NCI-H146 treated with DMSO at 0.1 percent for 48 hours (cell line): ENCODE measurements at regions not wholly inside any gene's neighbourhood (a gene's known extent, or its start where the extent isn't known, plus 50 kb on each side); places are given as distances from the start of the nearest gene placed in this dataset.
"Not testable (repeated sequence)": the region's sequence is repeated elsewhere in the genome, so short reads cannot be mapped to it uniquely, and the experiment has no call there.

Experiments
- DNase-seq: peaks from one replicate; lab custom pipeline; 2025; ENCODE audit not compliant: unreplicated experiment; lab: John Stamatoyannopoulos, UW

DNA sequence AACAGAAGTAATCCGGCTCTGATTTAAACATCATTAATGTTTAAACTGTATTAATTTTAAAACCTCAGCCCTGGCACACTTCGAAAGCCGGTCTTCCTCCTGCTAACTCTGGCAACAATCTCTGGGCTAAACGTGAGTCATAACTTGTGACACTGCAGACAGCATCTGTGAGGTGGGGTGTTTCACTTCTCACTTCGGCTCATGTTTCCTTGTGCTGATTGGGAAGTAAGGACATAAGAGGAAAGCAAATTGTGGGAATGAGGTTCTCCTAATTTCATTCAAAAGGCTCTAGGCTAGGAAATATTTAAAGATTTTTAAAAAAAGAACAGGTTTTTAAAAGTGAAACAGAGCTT lies 139.9 kb upstream of the USP9X start:
- no peak for DNase-seq

DNA sequence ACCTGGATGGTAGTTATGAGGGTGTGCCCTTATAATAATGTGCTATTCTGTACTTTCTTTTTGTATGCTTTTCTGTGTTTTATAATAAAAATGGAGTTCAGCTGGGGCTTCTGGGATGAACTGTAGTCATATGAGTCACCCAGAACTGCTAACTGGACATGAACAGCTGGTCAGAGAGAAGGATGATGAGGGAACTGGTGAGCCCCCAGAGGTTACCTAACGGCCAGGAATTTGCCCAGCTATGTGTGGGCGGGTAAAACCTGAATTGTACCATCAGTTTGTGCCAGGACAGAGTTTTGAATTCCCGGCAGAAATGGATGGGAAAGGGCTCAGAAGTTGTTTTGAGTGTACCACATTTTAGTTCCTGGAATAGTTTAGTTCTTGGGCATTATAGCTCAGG lies 138.0 kb upstream of the USP9X start:
- DNase-seq: no peak

DNA sequence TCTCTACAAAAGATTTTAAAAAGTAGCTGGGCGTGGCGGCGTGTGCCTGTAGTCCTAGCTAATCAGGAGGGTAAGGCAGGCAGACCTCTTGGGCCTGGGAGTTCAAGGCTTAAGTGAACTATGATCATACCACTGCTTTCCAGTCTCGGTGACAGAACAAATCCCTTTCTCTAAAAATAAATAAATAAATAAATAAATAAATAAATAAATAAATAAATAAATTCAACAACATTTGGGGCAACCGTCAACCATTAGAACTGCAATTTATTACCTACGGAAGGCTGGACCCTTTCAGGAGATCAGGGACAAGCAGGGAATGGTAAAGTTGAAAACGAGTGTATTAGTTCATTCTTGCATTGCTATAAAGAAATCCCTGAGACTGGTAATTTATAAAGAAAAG lies 136.2 kb upstream of the USP9X start:
- DNase-seq: no peak

DNA sequence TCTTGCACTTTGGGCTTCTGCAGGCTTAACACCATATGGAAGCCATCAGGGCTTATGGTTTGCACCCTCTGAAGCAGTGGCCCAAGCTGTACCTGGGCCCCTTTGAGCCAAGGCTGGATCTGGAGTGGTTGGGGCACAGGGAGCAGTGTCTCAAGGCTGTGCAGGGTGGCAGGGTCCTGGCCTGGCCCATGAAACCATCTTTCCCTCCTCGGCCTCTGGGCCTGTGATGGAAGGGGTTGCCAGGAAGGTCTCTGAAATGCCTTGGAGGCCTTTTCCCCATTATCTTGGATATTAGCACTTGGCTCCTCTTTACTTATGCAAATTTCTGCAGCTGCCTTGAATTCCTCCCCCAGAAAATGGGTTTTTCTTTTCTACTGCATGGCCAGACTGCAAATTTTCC lies 134.7 kb upstream of the USP9X start:
- no peak for DNase-seq

DNA sequence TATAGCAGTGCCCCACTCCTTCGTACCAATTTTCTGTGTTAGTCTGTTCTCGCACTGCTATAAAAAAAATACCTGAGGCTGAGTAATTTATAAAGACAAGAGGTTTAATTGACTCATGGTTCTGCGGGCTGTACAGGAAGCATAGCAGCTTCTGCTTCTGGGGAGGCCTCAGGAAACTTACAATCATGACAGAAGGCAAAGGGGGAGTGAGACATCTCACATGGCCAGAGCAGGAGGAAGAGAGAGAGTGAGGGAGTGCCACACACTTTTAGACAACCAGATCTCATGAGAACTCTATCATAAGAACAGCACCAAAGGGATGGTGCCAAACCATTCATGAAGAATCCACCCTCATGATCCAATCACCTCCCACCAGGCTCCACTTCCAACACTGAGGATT lies 133.8 kb upstream of the USP9X start:
- not testable (repeated sequence) for DNase-seq

DNA sequence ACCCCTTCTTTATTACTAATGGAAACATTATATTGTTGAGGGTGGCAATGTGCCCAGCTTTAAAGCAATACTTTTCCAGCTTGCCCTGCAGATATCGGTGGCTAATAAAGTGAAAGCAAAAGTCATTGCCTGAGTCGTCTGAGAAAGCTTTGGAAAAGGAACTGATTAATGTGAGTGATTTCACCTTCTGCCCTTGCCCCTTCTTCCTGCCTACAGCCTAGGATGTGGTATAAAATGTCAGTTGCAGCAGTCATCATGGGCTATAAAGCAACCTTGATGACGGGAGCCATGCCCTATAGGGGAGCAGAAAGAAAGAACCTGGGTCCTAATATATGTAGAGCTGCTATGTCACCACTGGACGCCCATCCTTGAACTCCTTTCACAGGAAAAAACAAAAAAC lies 132.4 kb upstream of the USP9X start:
- no peak for DNase-seq

DNA sequence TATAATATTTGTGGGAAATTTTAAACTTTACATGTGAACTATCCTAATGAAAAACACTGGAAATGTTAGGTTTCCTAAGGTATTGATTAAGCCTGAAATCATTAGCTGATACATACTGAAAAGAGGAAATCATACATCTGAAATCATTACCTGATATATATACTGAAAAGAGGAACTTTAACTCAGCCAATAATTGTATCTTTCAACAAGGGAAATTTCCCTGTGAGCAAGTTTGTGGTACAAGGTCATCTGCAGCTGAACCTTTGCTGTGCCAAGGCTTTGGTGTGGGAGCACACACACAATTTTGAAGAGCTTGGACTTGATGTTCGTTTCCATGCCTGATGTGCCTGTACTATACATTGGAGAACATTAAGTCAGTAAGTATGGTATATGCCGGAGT lies 131.9 kb upstream of the USP9X start:
- no peak for DNase-seq

DNA sequence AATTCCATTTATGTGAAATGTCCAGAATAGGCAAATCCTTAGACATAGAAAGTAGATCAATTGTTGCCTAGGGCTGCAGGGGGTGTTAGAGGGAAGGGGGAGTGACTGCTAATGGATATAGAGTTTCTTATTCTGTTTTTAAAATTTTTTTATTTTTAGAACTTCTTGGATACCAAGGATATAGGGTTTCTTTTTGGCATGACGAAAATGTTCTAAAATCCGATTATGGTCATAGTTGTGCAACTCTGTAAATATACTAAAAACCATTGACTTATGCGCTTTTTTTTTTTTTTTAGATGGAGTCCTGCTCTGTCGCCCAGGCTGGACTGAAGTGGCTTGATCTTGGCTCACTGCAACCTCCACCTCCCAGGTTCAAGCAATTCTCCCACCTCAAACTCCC lies 125.2 kb upstream of the USP9X start:
- no peak for DNase-seq

DNA sequence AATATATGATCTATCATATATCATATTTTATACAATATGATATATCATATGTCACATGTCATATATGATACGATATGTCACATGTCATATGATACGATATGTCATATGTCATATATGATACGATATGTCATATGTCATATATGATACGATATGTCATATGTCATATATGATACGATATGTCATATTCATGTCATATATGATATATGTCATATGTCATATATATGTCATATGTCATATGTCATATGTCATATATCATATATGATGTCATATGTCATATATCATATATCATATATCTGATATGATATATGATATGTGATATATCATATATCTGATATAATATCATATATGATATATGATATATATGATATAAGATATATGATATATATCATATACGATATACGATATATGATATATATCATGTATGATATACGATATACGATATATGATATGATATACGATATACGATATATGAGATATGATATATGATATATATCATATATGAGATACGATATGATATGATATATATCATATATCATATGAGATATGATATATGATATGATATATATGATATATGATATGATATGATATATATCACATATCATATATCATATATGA lies 122.3 kb upstream of the USP9X start:
- DNase-seq: no peak

DNA sequence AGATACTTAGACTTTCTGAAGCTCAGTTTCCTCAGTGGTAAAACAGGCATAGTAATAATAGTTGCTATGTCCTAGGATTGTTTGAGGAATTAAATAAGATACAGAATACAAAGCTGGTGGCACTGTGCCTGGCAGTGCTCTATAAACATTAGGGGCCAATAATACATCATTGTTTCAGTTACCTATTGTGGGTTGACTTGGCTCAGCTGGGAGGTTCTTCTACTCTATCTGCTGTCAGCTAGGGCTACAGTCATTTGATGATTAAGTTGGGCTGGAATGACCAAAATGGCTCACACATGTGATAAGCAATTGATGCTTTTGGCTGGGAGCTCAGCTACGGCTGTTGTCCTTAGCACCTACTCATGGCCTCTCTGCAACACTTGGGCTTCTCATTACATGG lies 121.2 kb upstream of the USP9X start:
- no peak for DNase-seq

DNA sequence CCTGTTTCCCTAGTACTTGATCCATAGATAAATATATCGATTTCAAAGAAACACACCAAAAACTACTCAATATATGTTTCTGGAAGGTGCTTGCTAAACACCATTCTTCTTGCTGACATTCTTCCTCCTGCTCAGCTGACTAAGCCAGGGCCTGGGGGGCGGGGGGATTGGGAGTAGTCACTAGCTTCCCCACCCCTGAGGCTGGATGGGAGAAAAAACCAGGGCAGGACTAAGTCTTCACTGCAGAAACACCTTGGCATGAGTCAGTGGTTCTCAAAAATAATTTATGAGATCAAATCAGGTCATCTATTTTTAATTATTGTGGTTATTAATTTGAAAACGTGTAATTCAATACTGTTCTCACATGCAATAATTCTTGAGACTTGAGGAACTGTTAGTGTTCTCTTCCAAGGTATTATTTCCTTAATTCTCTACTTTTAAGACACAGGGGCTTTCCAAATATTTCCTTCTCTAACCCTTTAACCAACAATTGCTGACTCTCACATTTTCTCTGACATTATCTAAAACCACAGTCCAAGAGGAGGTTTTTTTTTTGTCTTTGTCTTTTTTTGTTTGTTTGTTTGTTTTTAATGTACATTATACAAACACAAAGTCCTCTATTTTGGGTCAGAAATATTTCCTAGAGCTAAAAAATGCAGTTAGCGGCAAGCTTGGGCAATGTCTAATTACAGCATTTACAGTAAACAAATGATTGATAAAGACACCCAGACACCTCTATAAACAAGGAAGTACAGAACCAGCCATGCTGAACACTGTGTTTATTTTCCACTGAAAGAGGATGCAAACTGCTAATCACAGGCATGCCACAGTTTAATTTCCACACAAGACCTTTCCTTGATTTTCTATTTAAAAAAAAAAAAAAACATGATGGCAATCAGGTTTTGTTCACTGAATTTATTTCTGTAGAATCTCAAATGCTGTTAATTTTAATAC lies 120.3 kb upstream of the USP9X start:
- no peak for DNase-seq

DNA sequence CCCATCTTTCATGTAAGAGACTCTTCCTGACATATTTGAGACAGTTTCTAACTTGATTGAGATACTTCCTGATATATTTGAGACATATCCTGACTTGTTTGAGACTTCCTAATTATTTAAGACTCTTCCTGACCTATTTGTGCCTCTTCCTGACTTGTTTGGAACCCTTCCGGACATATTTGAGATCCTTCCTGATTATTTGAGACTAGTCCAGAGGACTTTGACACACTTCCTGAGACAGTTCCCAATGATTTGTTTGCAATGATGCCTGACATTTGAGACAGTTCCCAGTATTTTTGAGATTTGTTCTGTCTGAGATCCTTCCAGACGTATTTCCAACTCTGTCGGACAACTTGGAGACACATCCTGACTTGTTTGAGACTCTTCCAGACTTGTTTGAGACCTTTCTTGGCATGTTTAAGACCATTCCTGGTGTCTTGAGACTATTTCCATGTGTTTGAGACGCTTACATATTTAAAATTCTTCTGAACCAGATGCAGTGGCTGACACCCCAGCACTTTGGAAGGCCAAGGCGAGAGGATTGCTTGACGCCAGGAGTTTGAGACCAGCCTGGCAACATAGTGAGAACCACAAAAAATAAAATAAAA lies 118.9 kb upstream of the USP9X start:
- no peak for DNase-seq

DNA sequence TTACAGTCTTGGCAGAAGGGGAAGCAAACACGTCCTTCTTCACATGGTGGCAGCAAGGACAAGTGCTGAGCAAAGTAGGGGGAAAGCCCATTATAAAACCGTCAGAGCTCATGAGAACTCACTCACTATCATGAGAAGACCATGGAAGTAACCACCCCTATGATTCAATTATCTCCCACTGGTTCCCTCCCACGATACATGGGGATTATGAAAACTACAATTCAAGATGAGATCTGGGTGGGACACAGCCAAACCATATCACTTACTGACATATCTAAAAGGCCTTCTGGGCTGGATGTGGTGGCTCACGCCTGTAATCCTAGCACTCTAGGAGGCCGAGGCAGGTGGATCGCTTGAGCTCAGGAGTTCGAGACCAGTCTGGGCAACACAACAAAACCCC lies 117.1 kb upstream of the USP9X start:
- no peak for DNase-seq

DNA sequence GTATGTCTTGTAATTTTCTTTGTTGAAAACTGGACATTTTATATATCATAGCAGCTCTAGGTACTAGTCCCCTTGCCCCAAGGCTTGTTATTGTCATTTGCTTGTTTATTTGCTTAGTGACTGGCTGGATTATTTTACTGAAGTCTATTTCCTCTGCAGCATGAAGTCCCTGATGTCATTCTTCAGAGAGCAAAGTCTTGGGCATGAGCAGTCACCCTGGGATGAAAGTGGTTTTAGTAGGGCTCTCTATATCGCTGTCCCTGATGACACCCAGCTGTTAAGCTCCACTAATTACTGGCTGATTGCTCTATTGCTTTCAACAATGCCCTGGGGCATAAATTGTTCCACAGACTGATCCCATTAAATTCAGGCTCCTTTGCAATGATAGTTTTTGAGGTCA lies 113.5 kb upstream of the USP9X start:
- peak; percentile 1 for DNase-seq

DNA sequence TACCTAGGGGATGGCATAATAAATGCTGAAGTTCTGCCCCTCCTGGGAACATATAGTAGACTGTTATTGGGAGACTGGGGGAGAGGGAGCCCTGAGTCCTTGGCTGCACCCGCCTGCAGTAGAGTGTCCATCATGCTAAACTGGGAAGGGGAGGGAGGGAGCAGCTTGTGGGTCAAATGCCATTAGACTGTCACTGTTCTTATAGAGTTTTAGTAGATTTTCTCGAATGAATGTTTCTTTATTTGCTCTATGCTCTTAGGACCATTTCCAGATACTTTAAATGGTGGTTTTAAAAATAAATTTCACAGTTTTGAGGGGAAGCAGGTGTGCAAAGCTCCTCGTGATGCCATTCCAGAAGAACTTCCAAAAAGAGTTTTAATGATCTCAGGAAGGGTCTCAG lies 111.6 kb upstream of the USP9X start:
- no peak for DNase-seq

DNA sequence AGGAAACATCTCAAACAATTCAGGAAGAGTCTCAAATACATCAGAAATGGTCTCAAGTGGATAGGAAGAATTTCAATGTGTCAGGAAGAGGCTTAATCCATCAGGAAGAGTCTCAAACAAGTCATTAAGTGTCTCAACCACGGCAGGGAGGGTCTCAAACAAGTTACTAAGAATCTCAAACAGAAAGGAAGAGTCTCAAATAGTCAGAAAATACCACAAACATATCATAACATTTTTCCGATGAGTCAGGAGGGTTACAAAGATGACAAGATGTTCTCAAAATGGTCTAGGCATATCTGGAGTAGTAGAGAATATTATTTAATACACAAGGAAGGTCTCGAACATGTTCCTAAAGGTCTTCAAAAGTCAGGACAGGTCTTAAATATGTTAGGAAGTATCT lies 109.3 kb upstream of the USP9X start:
- DNase-seq: no peak

DNA sequence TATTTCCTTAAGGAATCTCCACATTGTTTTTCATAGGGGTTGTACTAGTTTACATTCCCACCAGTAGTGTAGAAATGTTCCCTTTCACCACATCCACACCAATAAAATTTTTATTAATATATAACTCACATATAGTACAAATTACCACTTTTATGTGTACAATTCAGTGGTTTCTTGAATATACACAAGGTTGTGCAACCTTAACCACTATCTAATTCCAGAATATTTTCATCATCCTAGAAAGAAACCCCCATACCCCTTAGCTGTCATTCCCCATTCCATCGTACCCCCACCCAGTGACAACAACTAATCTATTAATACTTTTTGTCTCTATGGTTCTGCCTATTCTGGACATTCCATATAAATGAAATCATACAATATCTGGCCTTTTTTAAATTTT lies 108.3 kb upstream of the USP9X start:
- DNase-seq: no peak

DNA sequence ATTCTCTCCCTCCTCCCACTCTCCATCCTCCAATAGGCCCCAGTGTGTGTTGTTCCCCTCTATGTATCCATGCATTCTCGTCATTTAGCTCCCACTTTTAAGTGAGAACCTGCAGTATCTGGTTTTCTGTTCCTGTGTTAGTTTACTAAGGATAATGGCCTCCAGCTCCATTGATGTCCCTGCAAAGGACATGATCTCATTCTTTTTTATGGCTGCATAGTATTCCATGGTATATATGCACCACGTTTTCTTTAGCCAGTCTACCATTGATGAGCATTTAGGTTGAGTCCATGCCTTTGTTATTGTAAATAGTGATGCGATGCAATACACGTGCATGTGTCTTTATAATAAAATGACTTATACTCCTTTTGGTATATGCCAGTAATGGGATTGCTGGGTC lies 100.3 kb upstream of the USP9X start:
- DNase-seq: no peak

DNA sequence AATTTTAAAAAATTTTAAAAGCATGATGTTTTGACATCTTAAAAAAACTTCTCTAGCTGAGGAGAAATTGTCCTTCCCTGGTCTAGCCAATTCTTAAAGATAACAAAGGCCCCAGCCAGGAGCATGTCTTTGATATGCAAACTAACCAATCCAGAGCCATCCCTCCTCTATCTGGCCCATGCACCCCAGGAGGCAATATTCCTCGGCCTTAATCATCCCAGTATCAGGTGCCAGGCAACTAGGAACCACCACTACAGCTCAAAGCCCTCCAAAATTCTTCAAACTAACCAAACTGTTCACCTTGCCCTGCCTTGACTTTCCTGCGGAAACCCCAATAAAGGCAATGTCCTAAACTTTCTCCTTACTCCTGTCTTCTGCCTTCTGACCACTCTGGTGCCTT lies 97.8 kb upstream of the USP9X start:
- no peak for DNase-seq

DNA sequence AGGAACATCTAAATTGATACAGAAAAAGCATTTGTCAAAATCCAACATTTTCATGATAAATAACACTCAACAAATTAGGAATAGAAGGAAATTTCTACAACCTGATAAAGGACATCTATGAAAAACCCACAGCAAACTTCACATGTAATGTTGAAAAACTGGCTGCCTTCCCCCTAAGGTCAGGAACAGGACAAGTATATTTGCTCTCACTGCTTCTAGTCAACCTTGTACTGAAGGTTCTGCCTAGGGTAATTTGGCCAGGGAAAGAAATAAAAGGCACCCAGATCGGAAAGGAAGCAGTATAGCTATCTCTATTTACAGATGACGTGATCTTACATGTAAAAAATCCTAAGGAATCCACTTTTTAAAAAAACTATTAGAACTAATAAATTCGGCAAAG lies 97.1 kb upstream of the USP9X start:
- no peak for DNase-seq

DNA sequence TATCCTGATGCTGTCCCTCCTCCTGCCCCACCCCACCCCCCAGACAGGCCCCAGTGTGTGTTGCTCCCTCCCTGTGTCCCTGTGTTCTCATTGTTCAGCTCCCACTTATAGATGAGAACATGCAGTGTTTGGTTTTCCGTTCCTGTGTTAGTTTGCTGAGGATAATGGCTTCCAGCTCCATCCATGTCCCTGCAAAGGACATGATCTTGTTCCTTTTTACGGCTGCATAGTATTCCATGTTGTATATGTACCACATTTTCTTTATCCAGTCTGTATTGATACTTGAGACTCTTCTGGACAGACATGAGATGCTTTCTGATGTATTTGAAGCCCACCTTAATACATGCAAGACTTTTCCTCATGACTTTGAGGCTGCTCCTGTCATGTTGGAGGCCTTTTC lies 91.8 kb upstream of the USP9X start:
- DNase-seq: not testable (repeated sequence)

DNA sequence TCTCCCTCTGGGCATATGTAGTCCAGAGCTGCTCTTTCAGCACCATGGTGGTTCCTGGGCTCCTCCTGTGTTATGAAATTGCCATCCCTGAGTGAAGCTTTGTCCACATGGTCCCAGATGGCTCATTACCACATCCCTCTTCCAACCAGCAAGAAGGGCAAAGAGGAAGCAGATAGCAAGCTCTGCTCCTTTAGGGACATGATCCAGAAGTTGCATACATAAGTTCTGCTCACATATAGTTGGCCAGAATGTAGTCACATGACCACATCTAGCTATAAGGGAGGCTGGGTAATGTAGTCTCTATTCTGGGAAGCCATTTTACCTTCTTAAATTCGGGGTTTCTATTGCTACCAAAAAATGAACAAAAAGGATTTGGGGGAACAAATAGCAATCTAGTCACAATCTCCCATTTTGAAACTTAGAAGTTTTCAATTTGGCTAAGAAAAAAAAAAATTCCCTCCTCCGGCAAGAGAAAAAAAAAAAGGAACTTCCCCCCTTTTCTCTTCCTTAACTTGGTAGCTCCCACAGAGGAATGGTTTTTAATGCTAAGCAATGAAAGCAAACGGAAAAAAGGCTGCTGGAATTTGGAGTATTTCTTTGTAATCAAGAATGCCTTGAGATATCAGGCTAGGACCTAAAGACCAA lies 88.2 kb upstream of the USP9X start:
- peak; percentile 8 for DNase-seq
